HG02943 (cell line): ENCODE measurements at regions not wholly inside any gene's neighbourhood (a gene's known extent, or its start where the extent isn't known, plus 50 kb on each side); places are given as distances from the start of the nearest gene placed in this dataset.
"Not testable (repeated sequence)": the region's sequence is repeated elsewhere in the genome, so short reads cannot be mapped to it uniquely, and the experiment has no call there.

Experiments
- ATAC-seq: cut with Tn5 transposase; IDR thresholded peaks from one replicate; pipeline ENCODE4 v1.9.1; 2021; ENCODE audit warnings: mild to moderate bottlenecking, low read depth, moderate library complexity; ENCODE audit not compliant: unreplicated experiment

DNA sequence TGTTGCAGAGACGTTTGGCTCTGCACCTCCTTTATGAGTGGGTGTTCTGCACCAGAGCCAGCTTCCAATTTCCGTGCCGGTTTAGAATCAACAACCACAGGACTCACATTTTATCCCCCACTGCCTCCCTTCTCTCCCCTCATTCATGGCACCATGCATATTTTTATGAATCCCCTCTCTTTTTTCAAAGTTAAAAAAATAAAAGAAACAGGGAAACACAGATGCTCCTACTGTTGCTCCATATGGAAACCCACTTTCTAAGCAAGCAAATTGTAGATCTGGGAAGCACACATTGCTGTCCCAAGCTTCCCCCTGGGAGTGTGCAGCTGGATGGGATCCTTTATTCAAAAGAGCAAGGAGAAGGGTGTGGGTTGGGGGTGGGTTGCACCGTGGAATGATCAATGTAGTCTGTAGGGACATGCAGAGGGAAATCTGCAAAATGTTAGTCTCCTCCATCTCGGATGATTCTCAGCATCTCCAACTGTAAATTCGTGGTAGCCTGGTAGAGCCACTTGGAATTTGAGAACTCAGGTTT, 410.0 kb upstream of the ADAMTSL1 start:
- no peak for ATAC-seq

GRCh38 chr9:18066608-18067007, 407.3 kb upstream of the ADAMTSL1 start:
- ATAC-seq, result not testable (repeated sequence)

GRCh38 chr9:18067548-18068120, 406.3 kb upstream of the ADAMTSL1 start:
- ATAC-seq, result no peak

DNA sequence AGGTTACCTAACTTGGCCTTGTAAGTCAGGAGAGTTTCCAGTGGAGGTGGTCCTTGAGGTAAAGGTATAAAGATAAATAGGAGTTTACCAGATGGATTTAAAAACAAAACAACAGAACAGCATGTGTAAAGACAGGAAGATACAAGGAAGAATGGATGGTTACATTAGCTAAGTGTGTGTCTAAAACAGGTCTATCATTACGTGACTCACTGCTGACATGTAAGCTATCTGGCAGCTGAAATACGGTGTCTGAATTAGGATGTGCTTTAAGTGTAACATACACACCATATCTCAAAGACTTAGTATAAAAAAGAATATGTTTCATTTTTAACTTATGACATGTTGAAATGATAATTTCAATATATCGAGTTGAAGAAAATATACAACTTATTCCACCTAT, 405.1 kb upstream of the ADAMTSL1 start:
- ATAC-seq, result no peak

DNA sequence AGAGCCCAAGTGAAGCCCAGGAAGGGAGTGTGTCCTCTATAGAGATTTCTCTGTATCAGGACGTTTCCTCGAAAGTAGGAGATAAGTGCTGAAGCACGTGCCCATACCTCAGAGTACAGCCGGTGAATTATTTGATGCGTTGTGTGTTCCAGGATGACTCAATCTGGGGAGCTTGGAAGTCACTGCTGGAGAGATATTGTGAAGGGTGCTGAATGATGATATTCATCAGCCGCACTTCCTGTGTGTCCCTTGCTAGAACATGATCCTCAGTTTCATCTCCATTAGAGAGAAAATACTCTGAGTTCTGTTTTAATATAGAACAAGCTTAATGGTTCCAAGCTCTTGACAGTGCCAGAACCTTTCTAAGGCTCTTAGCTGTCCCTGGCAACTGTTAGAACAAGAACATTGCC, 402.3 kb upstream of the ADAMTSL1 start:
- no peak for ATAC-seq

DNA sequence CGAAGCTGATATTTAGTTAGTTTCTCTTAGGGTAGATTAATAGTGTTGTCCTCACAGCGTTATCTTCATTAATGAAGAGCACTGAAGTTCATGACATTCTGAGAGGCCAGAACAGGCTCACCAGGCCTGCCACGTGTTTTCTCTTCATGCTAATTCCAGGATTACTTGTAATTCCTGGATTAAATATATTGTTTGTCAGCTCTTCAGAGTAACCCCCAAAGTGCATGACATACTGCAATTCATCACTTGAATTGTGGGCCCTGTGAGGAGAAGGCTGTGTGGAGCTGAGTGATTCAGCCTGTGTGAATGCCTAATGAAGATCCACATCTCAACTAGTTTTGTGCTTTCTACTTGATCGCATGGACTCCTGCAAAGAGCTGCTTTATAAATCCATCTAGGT, 401.0 kb upstream of the ADAMTSL1 start:
- no peak for ATAC-seq

GRCh38 chr9:18074041-18074440, 399.9 kb upstream of the ADAMTSL1 start:
- no peak for ATAC-seq

- no peak for ATAC-seq
Measured at GRCh38 chr9:18075253-18075952, 398.6 kb upstream of the ADAMTSL1 start.

DNA sequence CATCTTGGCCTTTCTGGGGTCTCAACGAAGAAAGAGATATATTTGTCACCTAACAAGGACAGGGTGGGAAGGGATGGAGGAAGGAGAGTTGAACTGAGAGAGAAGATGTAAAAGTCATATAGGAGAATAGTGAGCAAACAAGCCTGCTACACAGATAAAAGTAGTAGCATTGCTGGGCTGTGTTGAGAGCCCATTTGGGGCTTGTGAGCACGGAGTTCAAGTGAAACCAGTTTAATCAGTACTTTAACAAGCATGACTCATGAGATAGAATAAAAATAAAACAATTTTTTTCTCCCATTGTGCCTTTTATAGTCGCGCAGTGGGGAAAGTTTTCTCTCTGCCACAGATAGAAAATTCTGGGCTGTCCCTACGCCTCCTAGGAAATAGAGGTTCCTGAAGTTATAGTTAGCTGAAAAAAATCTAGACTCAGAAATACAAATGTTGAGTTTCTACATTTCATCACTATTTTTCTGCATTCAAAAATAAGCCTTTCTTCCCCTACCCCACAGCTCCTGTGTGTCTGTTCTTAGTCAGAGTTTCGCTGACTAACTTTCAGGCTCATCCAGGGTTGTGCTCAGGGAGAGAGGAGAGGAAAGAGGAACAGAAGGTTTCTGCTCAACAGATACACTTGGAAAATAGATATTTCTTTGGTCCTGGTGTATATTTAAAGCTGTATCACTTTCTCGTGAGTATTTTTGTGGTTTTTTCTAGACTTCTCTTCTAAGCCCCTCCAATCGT, 395.8 kb upstream of the ADAMTSL1 start:
- no peak for ATAC-seq

DNA sequence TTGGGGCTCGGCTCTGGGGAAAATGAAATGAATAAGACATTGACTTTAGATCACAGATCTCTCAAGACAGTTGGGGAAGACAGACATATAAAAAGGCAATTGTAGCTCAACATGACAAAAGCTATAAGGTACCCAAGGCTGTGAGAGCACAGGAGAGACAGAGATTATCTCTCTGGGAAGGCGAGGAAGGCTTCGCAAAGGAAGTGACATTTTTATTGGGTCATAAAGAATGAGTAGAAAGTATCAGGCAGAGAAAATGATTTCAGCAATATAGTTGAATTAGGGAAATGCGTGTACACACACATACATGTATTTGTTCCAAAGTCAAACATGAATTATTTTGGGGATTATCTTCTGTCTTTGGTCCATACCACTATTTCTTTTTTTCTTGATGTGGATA, 381.8 kb upstream of the ADAMTSL1 start:
- no peak for ATAC-seq

GRCh38 chr9:18106006-18106560, 367.9 kb upstream of the ADAMTSL1 start:
- ATAC-seq, result no peak

DNA sequence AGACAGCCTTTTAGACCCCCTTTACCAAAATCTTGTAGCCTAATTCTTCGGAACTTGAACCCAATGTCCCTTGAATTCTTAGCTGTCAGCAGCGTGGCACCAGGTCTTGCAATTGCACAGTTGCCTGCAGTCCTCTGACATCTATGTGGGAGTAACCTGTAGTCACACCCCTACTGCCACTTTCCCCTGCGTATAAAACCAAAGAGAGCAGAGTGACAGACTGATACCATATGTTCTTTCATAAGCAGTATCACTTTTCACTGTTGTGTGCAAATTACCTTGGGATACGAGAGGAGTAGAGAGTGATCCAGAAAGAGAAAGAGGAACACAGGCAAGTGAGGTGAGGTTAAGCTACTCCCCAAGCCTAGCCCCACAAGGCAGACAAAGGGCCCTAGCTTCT, 364.3 kb upstream of the ADAMTSL1 start:
- ATAC-seq, result no peak

DNA sequence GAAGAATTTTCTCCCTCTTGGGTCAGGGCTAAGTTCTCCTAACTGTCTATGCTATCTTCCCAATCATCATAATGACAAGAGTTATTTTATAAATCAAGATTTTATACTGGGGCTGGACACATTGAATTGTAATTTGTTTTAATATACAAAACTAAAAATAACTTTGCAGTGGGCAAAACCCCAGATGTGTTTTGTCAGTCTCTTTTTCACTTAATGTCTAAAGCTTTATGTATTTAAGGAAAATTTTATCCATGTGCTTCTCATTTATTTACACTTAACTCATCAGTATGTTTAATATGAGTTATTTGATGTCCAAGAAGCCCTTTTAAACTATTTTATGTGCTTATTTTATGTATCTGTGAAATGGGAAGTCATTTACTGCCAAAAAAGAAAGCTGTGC, 362.8 kb upstream of the ADAMTSL1 start:
- ATAC-seq, result no peak

- no peak for ATAC-seq
Measured at GRCh38 chr9:18114559-18115475, 359.1 kb upstream of the ADAMTSL1 start.

DNA sequence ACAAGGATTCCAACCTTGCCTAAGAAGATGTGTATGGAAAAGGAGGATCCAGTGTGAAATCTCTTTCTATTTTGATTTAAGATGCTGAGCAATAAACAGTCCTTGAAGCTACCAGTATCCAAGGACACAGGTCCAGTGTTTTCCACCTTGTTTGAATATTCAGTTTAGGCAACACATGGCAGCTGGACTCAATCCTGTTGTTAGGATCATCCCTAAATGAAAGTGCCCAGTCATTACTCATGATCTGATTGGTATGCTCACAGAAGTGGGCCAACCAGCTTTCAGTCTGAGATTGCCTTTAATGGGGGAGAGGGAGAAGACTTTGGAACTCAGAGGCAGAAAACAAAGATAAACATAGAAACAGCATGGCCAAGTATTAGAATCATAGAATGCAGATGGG, 355.7 kb upstream of the ADAMTSL1 start:
- no peak for ATAC-seq

GRCh38 chr9:18122171-18122570, 351.8 kb upstream of the ADAMTSL1 start:
- ATAC-seq, result no peak

DNA sequence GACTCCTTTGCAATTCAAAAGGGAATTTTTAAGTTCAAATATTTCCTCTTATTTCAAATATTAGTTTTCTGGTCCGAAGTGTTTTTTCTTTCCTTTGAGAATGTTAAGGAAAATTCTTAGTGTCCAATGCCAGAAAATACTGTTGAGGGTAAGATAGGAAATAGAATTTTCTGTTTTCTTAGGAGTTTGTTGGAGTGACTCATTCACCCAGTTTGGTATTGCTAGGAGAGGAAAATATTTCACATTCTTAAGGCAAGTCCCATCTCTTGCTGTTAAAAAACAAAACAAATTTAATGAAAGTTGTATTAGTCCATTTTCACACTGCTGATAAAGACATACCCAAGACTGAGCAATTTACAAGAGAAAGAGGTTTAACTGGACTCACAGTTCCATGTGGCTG, 349.2 kb upstream of the ADAMTSL1 start:
- no peak for ATAC-seq

- ATAC-seq, result no peak
Measured at GRCh38 chr9:18126831-18127498, 347.0 kb upstream of the ADAMTSL1 start.

- ATAC-seq, result no peak
Measured at GRCh38 chr9:18127499-18127875, 346.5 kb upstream of the ADAMTSL1 start.
